ENCODE measurements at regions not wholly inside any gene's neighbourhood (a gene's known extent, or its start where the extent isn't known, plus 50 kb on each side); places are given as distances from the start of the nearest gene placed in this dataset.
"Not testable (repeated sequence)": the region's sequence is repeated elsewhere in the genome, so short reads cannot be mapped to it uniquely, and the experiment has no call there.

GRCh38 chr17:30711626-30712507, 112.6 kb downstream of the CRLF3 start:
- not testable (repeated sequence) for TF ChIP-seq EZH2 (IDR thresholded peaks at IDR 0.05; ENCODE audit: borderline replicate concordance, low read depth, low read length, poor library complexity, severe bottlenecking)
- TF ChIP-seq, protein P1, sequence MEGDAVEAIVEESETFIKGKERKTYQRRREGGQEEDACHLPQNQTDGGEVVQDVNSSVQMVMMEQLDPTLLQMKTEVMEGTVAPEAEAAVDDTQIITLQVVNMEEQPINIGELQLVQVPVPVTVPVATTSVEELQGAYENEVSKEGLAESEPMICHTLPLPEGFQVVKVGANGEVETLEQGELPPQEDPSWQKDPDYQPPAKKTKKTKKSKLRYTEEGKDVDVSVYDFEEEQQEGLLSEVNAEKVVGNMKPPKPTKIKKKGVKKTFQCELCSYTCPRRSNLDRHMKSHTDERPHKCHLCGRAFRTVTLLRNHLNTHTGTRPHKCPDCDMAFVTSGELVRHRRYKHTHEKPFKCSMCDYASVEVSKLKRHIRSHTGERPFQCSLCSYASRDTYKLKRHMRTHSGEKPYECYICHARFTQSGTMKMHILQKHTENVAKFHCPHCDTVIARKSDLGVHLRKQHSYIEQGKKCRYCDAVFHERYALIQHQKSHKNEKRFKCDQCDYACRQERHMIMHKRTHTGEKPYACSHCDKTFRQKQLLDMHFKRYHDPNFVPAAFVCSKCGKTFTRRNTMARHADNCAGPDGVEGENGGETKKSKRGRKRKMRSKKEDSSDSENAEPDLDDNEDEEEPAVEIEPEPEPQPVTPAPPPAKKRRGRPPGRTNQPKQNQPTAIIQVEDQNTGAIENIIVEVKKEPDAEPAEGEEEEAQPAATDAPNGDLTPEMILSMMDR (conservative IDR thresholded peaks at IDR 0.05; ENCODE audit: low read depth, low read length) = not testable (repeated sequence)

Measured in A673 (cell line).